HG03460 (cell line): ENCODE measurements at regions not wholly inside any gene's neighbourhood (a gene's known extent, or its start where the extent isn't known, plus 50 kb on each side); places are given as distances from the start of the nearest gene placed in this dataset.
"Not testable (repeated sequence)": the region's sequence is repeated elsewhere in the genome, so short reads cannot be mapped to it uniquely, and the experiment has no call there.

Source experiments
- ATAC-seq: cut with Tn5 transposase; IDR thresholded peaks from one replicate; pipeline ENCODE4 v1.9.1; 2021; ENCODE audit not compliant: unreplicated experiment

DNA sequence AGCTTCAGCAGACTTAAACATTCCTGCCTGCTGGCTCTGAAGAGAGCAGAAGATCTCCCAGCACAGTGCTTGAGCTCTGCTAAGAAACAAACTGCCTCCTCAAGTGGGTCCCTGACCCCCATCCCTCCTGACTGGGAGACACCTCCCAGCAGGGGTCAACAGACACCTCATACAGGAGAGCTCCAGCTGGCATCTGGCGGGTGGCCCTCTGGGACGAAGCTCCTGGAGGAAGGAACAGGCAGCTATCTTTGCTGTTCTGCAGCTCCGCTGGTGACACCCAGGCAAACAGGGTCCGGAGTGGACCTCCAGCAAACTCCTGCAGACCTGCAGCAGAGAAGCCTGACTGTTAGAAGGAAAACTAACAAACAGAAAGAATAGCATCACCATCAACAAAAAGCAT, 139.3 kb downstream of the ATXN7L3B start:
- ATAC-seq = not testable (repeated sequence)

GRCh38 chr12:74685385-74685784, 147.8 kb downstream of the ATXN7L3B start:
- no peak for ATAC-seq

DNA sequence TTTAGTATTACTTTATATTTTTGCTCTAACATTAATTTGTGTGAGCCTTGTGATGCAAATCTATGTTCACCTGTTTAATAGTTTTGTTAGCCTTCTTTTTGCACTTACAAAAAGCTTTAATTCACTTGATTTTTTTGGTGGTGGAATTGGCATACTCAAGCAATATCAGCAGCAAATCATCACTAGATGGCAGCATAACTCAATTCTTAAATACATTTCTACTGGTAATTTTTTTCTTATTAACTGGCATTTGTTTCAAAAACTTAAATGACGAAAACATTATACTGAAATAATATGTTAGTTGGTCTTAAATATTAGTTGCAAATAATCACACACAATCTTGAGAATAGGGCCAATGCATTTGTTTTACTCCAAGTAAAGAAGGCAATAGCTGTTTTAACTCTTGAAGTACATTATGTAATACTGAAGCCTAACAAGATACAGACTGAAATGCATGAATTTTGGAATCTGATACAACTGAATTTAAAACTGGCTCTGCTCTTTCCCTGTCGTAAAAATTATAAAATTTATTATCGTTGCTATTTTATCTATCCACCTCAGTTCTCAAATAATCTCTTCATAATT, 151.5 kb downstream of the ATXN7L3B start:
- no peak for ATAC-seq

- no peak for ATAC-seq
Measured at GRCh38 chr12:74689929-74690328, 152.3 kb downstream of the ATXN7L3B start.

DNA sequence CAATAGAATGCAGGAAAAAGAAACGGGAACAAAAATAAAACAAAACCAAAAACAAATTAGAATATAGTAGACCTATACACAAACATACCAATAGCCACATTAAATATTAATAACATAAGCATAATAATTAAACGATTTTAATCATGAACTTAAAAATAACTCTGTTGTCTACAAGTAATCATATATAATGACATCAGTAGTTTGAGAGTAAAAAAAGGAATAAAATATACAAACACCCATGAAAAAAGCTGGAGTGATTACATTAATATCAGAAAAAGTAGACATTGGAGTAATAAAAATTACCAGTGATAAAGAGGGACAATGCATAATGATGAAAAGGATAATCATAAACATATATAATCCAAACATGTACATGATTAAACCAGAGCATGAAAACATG, 181.8 kb downstream of the ATXN7L3B start:
- no peak for ATAC-seq

- peak; percentile 74 for ATAC-seq
Measured at GRCh38 chr12:74722709-74723108, 185.1 kb downstream of the ATXN7L3B start.

- no peak for ATAC-seq
Measured at GRCh38 chr12:74725154-74725553, 187.5 kb downstream of the ATXN7L3B start.

GRCh38 chr12:74728006-74728405, 190.4 kb downstream of the ATXN7L3B start:
- ATAC-seq = no peak

DNA sequence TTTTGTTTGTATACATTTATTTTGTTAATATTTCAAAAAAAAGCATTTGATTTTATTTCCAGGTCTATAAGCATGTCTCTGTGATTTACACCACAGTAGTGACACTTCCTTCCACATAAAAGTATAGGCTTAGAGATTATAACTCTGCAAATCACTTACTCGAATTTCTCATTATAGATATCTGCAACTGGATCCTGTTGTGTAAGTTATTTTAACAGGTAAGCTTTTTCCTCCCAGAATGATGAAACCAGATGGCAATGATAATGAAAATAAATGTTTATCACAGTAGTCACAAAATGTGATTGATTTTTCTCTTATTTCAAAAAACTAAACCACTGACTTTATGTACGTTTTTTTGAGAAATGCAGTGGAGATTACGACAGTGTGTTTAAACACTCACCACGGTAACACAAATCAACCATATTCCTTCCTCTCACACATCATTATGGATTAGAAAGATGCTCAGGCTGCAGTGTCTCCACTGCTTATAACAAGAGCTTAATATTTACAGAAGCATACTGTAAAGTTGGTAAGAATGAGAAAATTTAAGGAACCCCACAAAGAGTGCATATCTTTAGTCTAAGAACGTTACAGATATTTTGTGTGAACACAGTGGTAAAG, 194.6 kb downstream of the ATXN7L3B start:
- no peak for ATAC-seq

- ATAC-seq = no peak
Measured at GRCh38 chr12:74732826-74733225, 195.2 kb downstream of the ATXN7L3B start.

GRCh38 chr12:74741112-74741511, 203.5 kb downstream of the ATXN7L3B start:
- no peak for ATAC-seq

DNA sequence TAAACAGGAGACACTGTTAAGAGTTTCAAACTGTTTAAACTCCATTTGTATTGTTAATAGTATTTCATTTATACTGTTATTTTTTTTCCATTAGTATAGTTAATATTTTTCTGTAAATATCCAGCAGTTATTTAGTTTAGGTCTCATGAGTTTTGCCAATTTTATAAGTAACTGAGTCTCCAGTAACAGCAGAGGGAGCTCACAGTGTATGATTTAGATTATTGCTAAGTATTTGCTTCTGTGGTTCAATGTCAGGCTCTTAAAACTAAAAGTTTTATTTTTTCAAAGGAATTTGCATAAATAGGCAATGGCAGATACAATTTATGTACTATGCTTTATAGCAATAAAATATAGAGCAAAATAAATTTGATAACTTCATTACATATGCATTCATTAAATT, 209.7 kb downstream of the ATXN7L3B start:
- ATAC-seq = no peak

- no peak for ATAC-seq
Measured at GRCh38 chr12:74751441-74751840, 213.8 kb downstream of the ATXN7L3B start.

- no peak for ATAC-seq
Measured at GRCh38 chr12:74752215-74752614, 214.6 kb downstream of the ATXN7L3B start.

DNA sequence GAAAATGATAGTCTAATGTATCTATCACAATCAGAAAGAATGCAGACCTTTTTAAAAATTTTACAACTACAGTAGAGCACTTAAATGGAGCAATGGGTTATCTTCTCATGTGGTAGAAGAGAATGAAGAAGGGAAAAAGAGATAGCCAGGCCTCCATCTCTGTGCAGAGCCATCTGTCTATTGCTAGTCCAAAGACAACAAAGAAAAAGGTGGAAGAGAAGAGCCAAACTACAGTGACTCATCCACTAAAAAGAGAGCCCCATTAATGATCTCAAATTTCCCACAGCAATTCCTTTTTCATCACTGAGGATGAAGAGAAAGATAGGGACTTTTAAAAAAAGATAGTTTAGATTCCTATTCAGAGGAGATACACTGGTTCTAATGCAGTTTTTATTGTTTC, 232.9 kb downstream of the ATXN7L3B start:
- ATAC-seq = no peak

DNA sequence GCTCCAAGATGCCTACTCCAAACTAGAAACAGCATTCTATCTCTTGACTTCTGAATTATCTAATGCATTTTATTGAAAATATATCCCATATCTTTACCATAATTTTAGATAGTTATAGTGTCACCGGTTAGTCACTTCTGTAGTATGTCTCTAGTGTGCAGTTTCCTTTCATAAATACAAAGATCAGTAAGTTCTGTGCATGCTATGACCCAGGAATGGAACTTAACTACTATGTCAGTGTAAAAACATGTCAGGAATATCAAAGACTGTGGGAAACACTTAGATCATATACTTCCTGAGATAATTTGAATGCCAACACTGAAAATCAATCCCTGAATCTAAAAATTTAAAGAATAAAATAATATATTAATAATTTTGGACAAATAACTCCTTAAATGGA, 237.6 kb downstream of the ATXN7L3B start:
- no peak for ATAC-seq

DNA sequence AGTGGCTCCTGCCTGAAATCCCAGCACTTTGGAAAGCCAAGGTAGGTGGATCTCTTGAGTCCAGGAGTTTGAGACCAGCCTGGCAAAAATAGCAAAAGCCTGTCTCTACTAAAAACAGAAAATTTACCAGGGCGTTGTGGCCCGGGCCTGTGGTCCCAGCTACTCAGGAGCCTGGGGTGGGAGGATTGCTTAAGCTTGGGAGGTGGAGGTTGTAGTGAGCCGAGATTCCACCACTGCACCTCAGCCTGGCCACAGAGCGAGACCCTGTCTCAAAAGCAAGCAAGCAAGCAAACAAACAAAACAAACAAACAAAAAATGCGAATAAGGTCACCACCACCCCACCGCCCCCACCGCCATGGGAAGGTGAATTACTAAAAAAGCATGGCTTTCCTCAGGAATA, 238.7 kb downstream of the ATXN7L3B start:
- ATAC-seq = no peak

DNA sequence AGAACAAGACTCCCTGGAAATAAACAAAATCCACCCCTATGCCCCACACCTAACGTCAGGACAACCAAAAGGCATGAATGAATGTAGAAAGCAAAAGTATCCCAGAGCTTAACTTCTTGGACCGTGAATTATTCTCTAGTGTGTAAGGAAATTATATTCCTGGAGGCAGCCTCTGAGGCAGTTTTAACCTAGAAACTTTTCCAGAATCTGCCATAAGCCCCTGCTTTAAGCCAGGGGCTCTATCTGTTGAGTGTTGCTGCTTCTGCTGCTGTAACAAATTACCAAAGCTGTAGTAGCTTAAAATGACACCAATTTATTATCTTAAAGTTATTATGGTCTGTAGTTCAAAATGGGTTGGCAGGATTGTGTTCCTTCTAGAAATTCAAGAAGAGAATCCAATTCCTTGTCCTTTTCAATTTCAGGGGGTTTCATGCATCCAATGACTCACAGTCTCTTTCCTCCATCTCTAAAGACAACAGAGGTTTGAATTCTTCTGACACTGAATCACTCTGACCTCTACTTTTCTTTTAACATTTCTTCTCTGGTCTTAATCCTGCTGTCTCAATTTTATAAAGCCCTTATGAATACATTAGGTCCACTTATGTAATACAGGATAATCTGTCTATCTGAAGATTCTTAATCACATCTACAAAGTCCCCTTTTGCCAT, 242.7 kb downstream of the ATXN7L3B start:
- ATAC-seq = no peak

DNA sequence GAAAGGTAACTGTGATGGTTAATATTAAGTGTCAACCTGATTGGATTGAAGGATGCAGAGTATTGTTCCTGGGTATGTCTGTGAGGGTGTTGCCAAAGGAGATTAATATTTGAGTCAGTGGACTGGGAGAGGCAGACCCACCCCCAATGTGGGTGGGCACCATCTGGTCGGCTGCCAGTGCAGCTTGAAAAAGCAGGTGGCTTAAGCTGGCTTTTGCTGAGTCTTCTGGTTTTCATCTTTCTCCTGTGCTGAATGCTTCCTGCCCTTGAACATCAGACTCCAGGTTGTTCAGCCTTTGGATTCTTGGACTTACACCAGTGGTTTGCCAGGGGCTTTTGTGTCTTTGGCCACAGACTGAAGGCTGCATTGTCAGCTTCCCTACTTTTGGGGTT, 243.2 kb downstream of the ATXN7L3B start:
- ATAC-seq = not testable (repeated sequence)

DNA sequence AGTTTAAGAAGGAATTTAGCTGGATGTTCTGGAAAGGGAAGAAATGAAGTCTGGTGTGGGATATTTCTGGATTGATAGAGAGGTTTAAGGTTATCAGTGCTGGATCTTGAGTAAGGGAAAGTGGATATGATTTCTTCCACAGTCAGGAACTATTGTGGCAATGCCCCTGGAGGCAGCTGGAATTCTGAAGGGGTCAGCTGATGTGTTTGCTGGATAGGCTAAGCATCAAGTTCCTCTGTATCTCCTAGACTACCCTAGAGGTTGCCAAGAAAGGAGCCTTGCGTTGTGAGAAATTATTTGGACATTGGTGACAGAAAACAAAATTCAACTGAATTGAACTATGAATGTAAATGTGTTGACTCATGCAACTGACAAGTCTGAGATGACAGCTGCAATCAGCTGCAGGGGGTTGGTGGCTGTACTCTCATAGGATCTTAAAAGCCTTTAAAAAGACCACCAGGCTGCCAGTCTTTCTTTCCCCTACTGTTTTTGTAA, 244.4 kb downstream of the ATXN7L3B start:
- no peak for ATAC-seq

DNA sequence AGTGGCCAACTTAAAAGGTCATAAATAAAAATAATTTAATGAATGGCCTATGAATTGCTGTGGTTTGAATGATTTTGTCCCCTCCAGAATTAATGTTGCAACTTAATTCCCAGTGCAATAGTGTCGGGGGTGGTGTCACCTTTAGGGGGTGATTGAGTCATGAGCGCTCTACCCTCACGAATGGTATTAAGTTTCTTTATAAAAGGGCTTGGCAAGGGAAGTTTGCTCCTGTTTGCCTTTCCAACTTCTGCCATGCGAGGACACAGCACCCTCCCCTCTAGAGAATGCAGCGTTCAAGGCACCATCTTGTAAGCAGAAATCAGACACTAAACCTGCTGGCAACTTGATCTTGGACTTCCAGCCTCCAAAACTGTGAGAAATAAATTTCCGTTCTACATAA, 253.3 kb downstream of the ATXN7L3B start:
- ATAC-seq = no peak

DNA sequence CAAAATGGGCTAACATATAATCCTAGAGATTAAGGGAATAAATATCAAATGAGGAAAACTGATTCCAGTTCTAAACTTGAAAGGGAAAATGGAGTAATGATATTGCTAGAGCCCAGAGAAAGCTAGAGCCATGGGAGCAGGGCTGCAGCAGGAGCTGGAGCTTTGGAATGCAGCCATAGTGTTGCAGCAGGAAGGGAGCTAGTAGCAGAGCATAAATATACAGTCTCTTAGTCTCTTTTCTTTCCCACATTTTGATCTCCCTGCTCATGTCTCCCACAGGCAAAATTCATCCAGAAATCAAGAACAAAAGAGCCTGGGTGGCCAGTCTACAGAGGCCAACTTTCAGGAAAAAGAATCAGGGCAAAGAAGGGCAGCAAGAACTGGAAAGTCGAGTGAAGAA, 253.7 kb downstream of the ATXN7L3B start:
- ATAC-seq = no peak
